GM18520 (cell line): ENCODE measurements at regions not wholly inside any gene's neighbourhood (a gene's known extent, or its start where the extent isn't known, plus 50 kb on each side); places are given as distances from the start of the nearest gene placed in this dataset.

Source experiments
- ATAC-seq: cut with Tn5 transposase; IDR thresholded peaks from one replicate; pipeline ENCODE4 v1.9.1; 2021; ENCODE audit not compliant: unreplicated experiment

- no peak for ATAC-seq
Measured at GRCh38 chr15:95712785-95713184, 617.7 kb upstream of the NR2F2 start.

- ATAC-seq = no peak
Measured at GRCh38 chr15:95713324-95713723, 617.2 kb upstream of the NR2F2 start.

- no peak for ATAC-seq
Measured at GRCh38 chr15:95715116-95715903, 615.2 kb upstream of the NR2F2 start.

GRCh38 chr15:95715906-95716656 lies 614.4 kb upstream of the NR2F2 start:
- no peak for ATAC-seq

GRCh38 chr15:95716708-95717107 lies 613.8 kb upstream of the NR2F2 start:
- no peak for ATAC-seq

- no peak for ATAC-seq
Measured at GRCh38 chr15:95718441-95718840, 612.1 kb upstream of the NR2F2 start.

- ATAC-seq = no peak
Measured at GRCh38 chr15:95724908-95725633, 605.4 kb upstream of the NR2F2 start.

- no peak for ATAC-seq
Measured at GRCh38 chr15:95726891-95727290, 603.6 kb upstream of the NR2F2 start.

GRCh38 chr15:95733931-95734330 lies 596.6 kb upstream of the NR2F2 start:
- ATAC-seq = no peak

- ATAC-seq = no peak
Measured at GRCh38 chr15:95734422-95735316, 595.8 kb upstream of the NR2F2 start.

GRCh38 chr15:95737060-95737459 lies 593.4 kb upstream of the NR2F2 start:
- no peak for ATAC-seq

- ATAC-seq = no peak
Measured at GRCh38 chr15:95739131-95739530, 591.4 kb upstream of the NR2F2 start.

- ATAC-seq = no peak
Measured at GRCh38 chr15:95741830-95742229, 588.7 kb upstream of the NR2F2 start.

- no peak for ATAC-seq
Measured at GRCh38 chr15:95742256-95742655, 588.2 kb upstream of the NR2F2 start.

- ATAC-seq = no peak
Measured at GRCh38 chr15:95742836-95743235, 587.7 kb upstream of the NR2F2 start.

- no peak for ATAC-seq
Measured at GRCh38 chr15:95757171-95757570, 573.3 kb upstream of the NR2F2 start.

- ATAC-seq = no peak
Measured at GRCh38 chr15:95758451-95758850, 572.0 kb upstream of the NR2F2 start.

- ATAC-seq = no peak
Measured at GRCh38 chr15:95758851-95759250, 571.6 kb upstream of the NR2F2 start.

- no peak for ATAC-seq
Measured at GRCh38 chr15:95760508-95760907, 570.0 kb upstream of the NR2F2 start.

GRCh38 chr15:95761501-95762165 lies 568.9 kb upstream of the NR2F2 start:
- ATAC-seq = no peak
